Duodenal mucosa (tissue), 2 donors: ENCODE measurements at regions not wholly inside any gene's neighbourhood (a gene's known extent, or its start where the extent isn't known, plus 50 kb on each side); places are given as distances from the start of the nearest gene placed in this dataset.
"Not testable (repeated sequence)": the region's sequence is repeated elsewhere in the genome, so short reads cannot be mapped to it uniquely, and the experiment has no call there.

Experiments used
- H3K27ac ChIP-seq: one replicate; pipeline ENCODE4 v1.7.0; 2013; ENCODE audit warnings: low read depth, low read length
- H3K27me3 ChIP-seq, 2 donors: one replicate each; pipeline ENCODE4 v1.7.0; 2013; ENCODE audit warnings: low read length in 2 of 2, control low read depth in 1 of 2; ENCODE audit not compliant: insufficient read depth in 2 of 2, control insufficient read depth in 1 of 2
- H3K36me3 ChIP-seq, 2 donors: one replicate each; pipeline ENCODE4 v1.7.0; 2013; ENCODE audit warnings: low read length in 2 of 2, control low read depth in 1 of 2; ENCODE audit not compliant: insufficient read depth in 2 of 2, control insufficient read depth in 1 of 2
- H3K4me1 ChIP-seq, 2 donors: one replicate each; pipeline ENCODE4 v1.7.0; 2013; ENCODE audit warnings: low read length in 2 of 2, control low read depth in 1 of 2; ENCODE audit not compliant: insufficient read depth in 2 of 2, control insufficient read depth in 1 of 2
- H3K4me3 ChIP-seq, 2 donors: one replicate each; pipeline ENCODE4 v1.7.0; 2013; ENCODE audit warnings: low read length in 2 of 2, low read depth in 1 of 2
- H3K9ac ChIP-seq, 2 donors: one replicate each; pipeline ENCODE4 v1.7.0; 2013; ENCODE audit warnings: low read length in 2 of 2, low read depth in 1 of 2
- H3K9me3 ChIP-seq, 2 donors: one replicate each; pipeline ENCODE4 v1.7.0; 2013; ENCODE audit warnings: low read length in 2 of 2, control low read depth in 1 of 2; ENCODE audit not compliant: control insufficient read depth in 1 of 2

DNA sequence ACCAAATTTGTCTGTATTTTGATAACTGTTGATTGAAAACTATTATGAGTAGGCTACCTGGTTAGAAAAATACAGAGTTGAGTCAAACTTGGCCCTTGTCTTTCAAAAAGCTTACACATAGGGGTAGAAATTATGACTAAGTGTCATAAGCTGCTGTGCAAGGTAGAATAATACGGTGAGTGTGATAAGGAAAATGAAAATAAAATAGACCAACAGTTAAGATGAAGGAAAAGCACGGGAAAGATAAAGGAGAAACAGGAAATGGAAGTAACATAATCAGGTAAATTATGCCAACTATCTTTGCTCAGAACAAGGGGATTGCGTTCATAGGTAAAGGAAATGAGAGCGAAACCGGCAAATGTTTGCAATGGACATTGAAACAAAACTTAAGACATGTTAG lies 302.5 kb downstream of the PCDH7 start:
- Histone ChIP-seq H3K27ac (no peak overlapping the region), H3K4me3 (peak overlapping the region; percentile 50 to 64), H3K9ac (no peak overlapping the region), H3K9me3 (no peaks in the 10 kb centered on the region), H3K4me1 (peaks cover 5 to 12% of the 10 kb centered on the region in 2 donors), H3K27me3 (no peaks in the 10 kb centered on the region), H3K36me3 (no peaks in the 10 kb centered on the region)

DNA sequence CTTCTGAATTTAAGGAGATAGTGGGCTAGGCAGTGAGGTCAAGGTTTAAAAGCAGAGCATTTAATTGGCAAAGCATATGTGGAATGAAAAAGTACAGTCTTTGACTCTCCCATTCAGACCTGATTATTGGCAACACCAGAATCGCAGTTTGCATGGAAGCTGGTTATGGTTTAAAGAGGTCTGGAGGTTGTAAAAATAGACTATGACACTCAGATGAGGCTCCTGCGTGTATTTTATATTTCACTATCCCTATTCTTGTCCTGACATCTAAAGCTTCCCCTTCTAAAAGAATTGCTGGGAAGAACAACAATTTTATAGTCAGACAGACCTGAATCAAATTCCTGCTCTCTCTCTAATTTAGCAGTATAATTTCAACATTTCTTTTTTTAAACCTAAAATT lies 302.9 kb downstream of the PCDH7 start:
- Histone ChIP-seq H3K4me3 (peak overlapping the region; percentile 50 to 64), H3K9ac (no peak overlapping the region), H3K27me3 (no peaks in the 10 kb centered on the region), H3K4me1 (peaks cover 5 to 12% of the 10 kb centered on the region in 2 donors), H3K9me3 (no peaks in the 10 kb centered on the region), H3K36me3 (no peaks in the 10 kb centered on the region), H3K27ac (no peak overlapping the region)

DNA sequence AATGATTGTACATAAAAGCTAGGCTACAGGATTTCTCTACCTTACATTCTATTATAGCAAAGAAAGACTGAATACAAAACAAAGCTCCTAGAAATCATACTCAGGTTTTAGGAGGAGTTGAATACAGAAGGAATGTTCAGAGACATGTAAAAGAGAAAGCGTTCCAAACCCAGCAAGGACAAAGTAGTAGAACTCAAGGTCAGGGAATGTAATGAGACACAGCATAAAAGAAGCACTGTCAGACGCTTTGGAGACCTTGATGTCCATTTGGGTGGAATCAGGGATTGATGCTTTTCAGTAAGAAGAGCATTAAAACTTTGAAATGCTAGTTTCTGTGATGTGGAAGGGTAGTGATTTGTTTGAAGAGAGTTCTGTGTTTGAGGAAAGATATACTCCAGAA lies 303.6 kb downstream of the PCDH7 start:
- Histone ChIP-seq H3K36me3 (no peaks in the 10 kb centered on the region), H3K27ac (no peak overlapping the region), H3K4me3 (no peak overlapping the region), H3K27me3 (no peaks in the 10 kb centered on the region), H3K9me3 (no peaks in the 10 kb centered on the region), H3K4me1 (peaks cover 5 to 12% of the 10 kb centered on the region in 2 donors), H3K9ac (no peak overlapping the region)

DNA sequence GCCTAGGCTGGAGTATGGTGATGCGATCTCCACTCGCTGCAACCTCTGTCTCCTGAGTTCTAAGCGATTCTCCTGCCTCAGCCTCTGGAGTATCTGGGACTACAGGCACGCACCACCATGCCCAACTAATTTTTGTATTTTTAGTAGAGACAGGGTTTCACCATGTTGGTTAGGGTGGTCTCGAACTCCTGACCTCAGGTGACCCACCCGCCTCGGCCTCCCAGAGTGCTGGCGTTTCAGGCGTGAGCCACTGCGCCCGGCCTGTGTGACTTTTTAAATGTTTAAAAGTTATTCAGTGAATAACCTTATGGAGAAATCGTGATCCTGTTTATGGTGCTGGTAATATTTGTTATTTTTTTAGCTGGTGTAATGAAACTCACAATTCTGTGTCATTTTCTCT lies 304.6 kb downstream of the PCDH7 start:
- not testable (repeated sequence) for H3K27me3 ChIP-seq, H3K9ac ChIP-seq, H3K4me3 ChIP-seq, H3K36me3 ChIP-seq, H3K9me3 ChIP-seq, H3K27ac ChIP-seq
- peaks cover 5 to 12% of the 10 kb centered on the region in 2 donors for H3K4me1 ChIP-seq

DNA sequence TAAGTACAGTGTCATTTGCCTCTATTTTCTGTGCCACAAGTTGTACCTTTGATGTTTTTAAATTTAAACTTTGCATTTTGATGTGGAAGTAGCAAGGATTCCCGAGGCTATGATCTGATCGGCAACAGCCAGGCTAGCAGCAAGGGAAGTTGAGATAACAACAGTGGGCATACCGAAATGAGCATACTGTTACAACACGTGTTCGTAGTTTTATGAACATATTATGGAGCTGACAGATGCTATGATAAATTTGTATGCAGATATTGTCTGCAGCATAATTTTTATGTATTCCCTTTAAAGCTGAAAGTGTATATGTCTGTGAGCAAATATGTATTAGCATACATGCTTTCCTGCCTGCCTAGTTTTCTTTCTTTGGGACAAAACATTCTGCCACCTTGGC lies 306.1 kb downstream of the PCDH7 start:
- Histone ChIP-seq H3K9me3 (no peaks in the 10 kb centered on the region), H3K27ac (no peak overlapping the region), H3K4me1 (peaks cover 5 to 12% of the 10 kb centered on the region in 2 donors), H3K27me3 (no peaks in the 10 kb centered on the region), H3K9ac (no peak overlapping the region), H3K36me3 (no peaks in the 10 kb centered on the region), H3K4me3 (no peak overlapping the region)

DNA sequence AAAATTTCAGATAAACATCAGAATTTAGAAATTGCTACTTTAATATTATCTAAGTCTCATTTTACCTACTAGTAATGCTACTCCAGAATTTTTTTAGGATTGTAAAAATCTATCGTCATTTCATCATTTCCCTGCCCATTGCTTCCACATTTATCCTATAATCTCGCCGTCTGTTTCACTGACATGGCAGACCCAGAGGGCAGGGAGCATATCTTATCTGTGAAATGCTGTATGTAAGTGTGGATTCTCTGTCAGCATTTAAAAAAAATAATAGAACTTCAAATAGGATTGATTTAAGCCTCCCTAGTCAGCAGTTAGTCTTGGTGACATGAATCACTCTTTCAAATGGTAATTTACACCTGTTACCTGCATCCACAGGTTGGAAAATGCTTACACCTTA lies 314.4 kb downstream of the PCDH7 start:
- Histone ChIP-seq H3K36me3 (no peaks in the 10 kb centered on the region), H3K4me1 (peaks cover 0 to 4% of the 10 kb centered on the region in 2 donors), H3K9me3 (no peaks in the 10 kb centered on the region), H3K27ac (no peak overlapping the region), H3K4me3 (no peak overlapping the region), H3K9ac (no peak overlapping the region), H3K27me3 (no peaks in the 10 kb centered on the region)

DNA sequence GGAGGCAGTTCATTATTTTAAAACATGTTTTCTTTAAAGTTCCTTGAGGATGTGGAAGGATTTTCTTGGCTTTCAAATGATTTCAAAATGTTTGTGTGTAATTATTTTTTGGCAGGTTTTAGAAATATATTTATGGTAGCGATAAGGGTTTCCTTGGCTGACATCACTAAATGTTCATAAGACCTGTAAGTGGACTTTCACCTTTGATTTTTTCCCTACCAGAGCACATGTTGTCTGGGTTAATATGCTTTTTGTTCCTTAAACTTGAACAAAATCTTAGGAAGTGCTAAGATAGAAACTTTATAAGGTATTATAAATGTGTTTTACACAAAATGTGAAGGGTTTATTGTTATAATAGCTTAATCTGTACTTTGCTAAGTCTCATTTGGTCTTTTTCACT lies 315.6 kb downstream of the PCDH7 start:
- Histone ChIP-seq H3K4me1 (peaks cover 0 to 4% of the 10 kb centered on the region in 2 donors), H3K27ac (no peak overlapping the region), H3K27me3 (no peaks in the 10 kb centered on the region), H3K9me3 (no peaks in the 10 kb centered on the region), H3K4me3 (no peak overlapping the region), H3K9ac (no peak overlapping the region), H3K36me3 (no peaks in the 10 kb centered on the region)

DNA sequence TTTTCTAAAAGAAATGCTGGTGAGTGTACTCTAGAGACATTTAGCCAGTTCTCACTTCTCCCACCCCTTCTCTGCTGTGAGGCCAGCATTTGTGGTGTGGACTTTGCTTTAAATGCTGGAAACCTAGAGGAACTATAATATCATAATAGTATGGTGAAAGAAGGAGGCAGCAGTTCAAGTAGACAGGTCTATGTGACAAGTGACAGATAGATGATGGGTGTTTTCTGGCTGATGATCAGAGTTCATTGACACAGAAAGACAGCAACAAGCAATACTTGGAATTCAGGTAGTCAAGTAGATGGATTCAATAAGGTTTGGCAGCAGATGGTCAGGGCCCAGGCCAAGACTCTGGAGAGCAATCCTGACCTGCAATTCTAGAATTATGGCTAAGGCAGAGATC lies 317.5 kb downstream of the PCDH7 start:
- Histone ChIP-seq H3K27me3 (no peaks in the 10 kb centered on the region), H3K4me3 (no peak overlapping the region), H3K9ac (no peak overlapping the region), H3K27ac (no peak overlapping the region), H3K36me3 (no peaks in the 10 kb centered on the region), H3K9me3 (no peaks in the 10 kb centered on the region), H3K4me1 (peaks cover 0 to 4% of the 10 kb centered on the region in 2 donors)

DNA sequence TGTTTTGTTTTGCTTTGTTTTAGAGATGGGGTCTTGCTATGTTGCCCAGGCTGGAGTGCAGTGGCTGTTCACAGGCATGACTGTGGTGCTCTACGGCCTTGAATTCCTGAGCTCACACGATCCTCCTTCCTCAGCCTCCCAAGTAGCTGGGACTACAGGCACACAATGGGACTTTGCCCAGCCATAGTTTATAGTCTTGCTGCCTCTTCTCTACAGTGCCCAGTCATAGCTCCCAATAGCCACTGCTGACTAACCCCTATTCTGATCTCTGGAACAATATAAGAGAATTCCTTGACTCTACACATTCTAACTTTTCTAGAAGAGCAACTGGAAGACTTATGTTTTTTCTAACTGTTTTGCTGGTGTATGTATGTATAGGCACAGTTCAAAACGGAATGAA lies 319.2 kb downstream of the PCDH7 start:
- H3K27ac ChIP-seq, result no peak overlapping the region
- H3K27me3 ChIP-seq, result no peaks in the 10 kb centered on the region
- H3K9ac ChIP-seq, result no peak overlapping the region
- H3K36me3 ChIP-seq, result no peaks in the 10 kb centered on the region
- H3K4me1 ChIP-seq, result peaks cover 0 to 4% of the 10 kb centered on the region in 2 donors
- H3K9me3 ChIP-seq, result no peaks in the 10 kb centered on the region
- no peak overlapping the region for H3K4me3 ChIP-seq

DNA sequence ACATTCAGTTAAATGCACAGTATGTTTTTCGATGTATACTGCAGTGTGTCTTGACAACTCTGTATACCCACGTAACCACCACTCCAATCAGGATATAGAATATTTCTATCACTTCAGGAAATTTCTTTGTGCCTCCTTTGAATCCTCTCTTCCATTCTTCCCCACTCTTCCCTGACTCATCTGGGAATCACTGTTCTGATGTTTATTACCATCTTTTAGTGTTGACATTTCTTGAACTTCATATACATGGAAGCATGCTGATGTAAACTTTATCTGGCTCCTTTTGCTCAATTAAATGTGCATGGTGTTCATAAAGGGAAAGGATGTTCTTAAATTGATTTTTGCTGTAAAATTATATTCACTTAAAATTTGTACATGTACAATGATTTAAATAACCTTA lies 319.9 kb downstream of the PCDH7 start:
- H3K4me1 ChIP-seq, result peaks cover 0 to 5% of the 10 kb centered on the region in 2 donors
- H3K36me3 ChIP-seq, result no peaks in the 10 kb centered on the region
- no peaks in the 10 kb centered on the region for H3K9me3 ChIP-seq
- H3K27ac ChIP-seq, result no peak overlapping the region
- no peaks in the 10 kb centered on the region for H3K27me3 ChIP-seq
- H3K9ac ChIP-seq, result no peak overlapping the region
- H3K4me3 ChIP-seq, result no peak overlapping the region

DNA sequence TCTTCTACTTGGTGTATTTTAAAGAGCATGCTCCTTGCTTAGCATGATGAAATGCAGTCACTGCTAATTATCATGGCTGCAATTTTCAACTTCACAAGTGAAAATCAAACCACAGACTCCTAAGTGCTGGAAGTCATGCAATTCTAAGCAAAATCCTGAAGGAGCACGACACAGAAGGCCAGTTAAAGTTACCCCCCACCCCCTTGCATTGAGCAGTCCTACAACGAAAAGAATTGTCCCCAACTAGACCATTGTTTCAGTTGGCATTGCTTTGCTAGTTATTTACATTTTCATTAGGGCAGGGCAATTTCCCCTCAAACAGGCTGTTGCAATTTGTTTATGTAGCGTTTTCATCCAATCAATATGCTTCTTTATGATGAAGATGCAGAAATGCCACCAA lies 321.2 kb downstream of the PCDH7 start:
- Histone ChIP-seq H3K36me3 (no peaks in the 10 kb centered on the region), H3K4me3 (no peak overlapping the region), H3K27me3 (no peaks in the 10 kb centered on the region), H3K9ac (no peak overlapping the region), H3K4me1 (peaks cover 0 to 5% of the 10 kb centered on the region in 2 donors), H3K9me3 (no peaks in the 10 kb centered on the region), H3K27ac (no peak overlapping the region)
